ENCODE measurements at regions not wholly inside any gene's neighbourhood (a gene's known extent, or its start where the extent isn't known, plus 50 kb on each side); places are given as distances from the start of the nearest gene placed in this dataset.

GRCh38 chr21:38622081-38622826 is 124.0 kb upstream of the ERG start:
- no peak overlapping the region for H3K27ac ChIP-seq (ENCODE audit: low read depth in 1 of 3, low read length in 2 of 3)
- no peak overlapping the region for H3K4me3 ChIP-seq (ENCODE audit: low read depth in 1 of 3, low read length in 3 of 3)
- FAIRE-seq (no peak), DNase-seq (no peak)
- H3K27me3 ChIP-seq (ENCODE audit: control insufficient read depth in 3 of 3, insufficient read depth in 3 of 3, low read length in 3 of 3): no peaks in the 10 kb centered on the region
- WGBS, 3 donors: 94 to 95% (median 95%) methylated on average over 12 of the region's 12 CpGs
- no peaks in the 10 kb centered on the region for H3K4me1 ChIP-seq (ENCODE audit: control insufficient read depth in 3 of 3, insufficient read depth in 2 of 3, low read depth in 1 of 3, low read length in 2 of 3)
- H3K36me3 ChIP-seq (ENCODE audit: control insufficient read depth in 3 of 3, insufficient read depth in 2 of 3, low read depth in 1 of 3, low read length in 3 of 3): no peaks in the 10 kb centered on the region
- no peaks in the 10 kb centered on the region for H3K9me3 ChIP-seq (ENCODE audit: control insufficient read depth in 2 of 2, insufficient read depth in 1 of 2, low read depth in 1 of 2, low read length in 1 of 2)

DNA sequence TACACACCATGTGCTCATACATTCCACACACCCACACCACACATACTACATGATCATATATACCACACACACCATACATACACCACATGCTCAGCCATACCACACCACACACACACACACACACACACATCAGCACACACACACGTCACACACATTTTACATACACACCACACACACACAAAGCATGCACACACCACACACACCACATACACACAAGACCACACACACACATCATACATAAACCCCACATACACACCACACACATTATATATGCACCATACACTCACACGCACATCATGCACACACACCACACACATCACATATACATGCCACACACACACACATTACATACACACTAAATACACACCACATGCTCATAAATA is 124.5 kb upstream of the ERG start:
- no peaks in the 10 kb centered on the region for H3K27me3 ChIP-seq (ENCODE audit: control insufficient read depth in 3 of 3, insufficient read depth in 3 of 3, low read length in 3 of 3)
- H3K27ac ChIP-seq (ENCODE audit: low read depth in 1 of 3, low read length in 2 of 3): no peak overlapping the region
- H3K36me3 ChIP-seq (ENCODE audit: control insufficient read depth in 3 of 3, insufficient read depth in 2 of 3, low read depth in 1 of 3, low read length in 3 of 3): no peaks in the 10 kb centered on the region
- FAIRE-seq (no peak), DNase-seq (no peak)
- no peaks in the 10 kb centered on the region for H3K9me3 ChIP-seq (ENCODE audit: control insufficient read depth in 2 of 2, insufficient read depth in 1 of 2, low read depth in 1 of 2, low read length in 1 of 2)
- 45 to 50% (median 47%) methylated on average over 2 of the region's 2 CpGs for WGBS, 3 donors
- no peak overlapping the region for H3K4me3 ChIP-seq (ENCODE audit: low read depth in 1 of 3, low read length in 3 of 3)
- H3K4me1 ChIP-seq (ENCODE audit: control insufficient read depth in 3 of 3, insufficient read depth in 2 of 3, low read depth in 1 of 3, low read length in 2 of 3): no peaks in the 10 kb centered on the region

GRCh38 chr21:38623552-38623951 is 125.3 kb upstream of the ERG start:
- FAIRE-seq: no peak
- H3K9me3 ChIP-seq (ENCODE audit: control insufficient read depth in 2 of 2, insufficient read depth in 1 of 2, low read depth in 1 of 2, low read length in 1 of 2): no peaks in the 10 kb centered on the region
- DNase-seq: no peak
- no peak overlapping the region for H3K27ac ChIP-seq (ENCODE audit: low read depth in 1 of 3, low read length in 2 of 3)
- 66 to 75% (median 68%) methylated on average over 4 of the region's 4 CpGs for WGBS, 3 donors
- H3K27me3 ChIP-seq (ENCODE audit: control insufficient read depth in 3 of 3, insufficient read depth in 3 of 3, low read length in 3 of 3): no peaks in the 10 kb centered on the region
- no peak overlapping the region for H3K4me3 ChIP-seq (ENCODE audit: low read depth in 1 of 3, low read length in 3 of 3)
- H3K4me1 ChIP-seq (ENCODE audit: control insufficient read depth in 3 of 3, insufficient read depth in 2 of 3, low read depth in 1 of 3, low read length in 2 of 3): no peaks in the 10 kb centered on the region
- H3K36me3 ChIP-seq (ENCODE audit: control insufficient read depth in 3 of 3, insufficient read depth in 2 of 3, low read depth in 1 of 3, low read length in 3 of 3): no peaks in the 10 kb centered on the region

- DNase-seq (no peak), FAIRE-seq (no peak)
- H3K9me3 ChIP-seq (ENCODE audit: control insufficient read depth in 2 of 2, insufficient read depth in 1 of 2, low read depth in 1 of 2, low read length in 1 of 2): no peaks in the 10 kb centered on the region
- no peaks in the 10 kb centered on the region for H3K36me3 ChIP-seq (ENCODE audit: control insufficient read depth in 3 of 3, insufficient read depth in 2 of 3, low read depth in 1 of 3, low read length in 3 of 3)
- no peaks in the 10 kb centered on the region for H3K27me3 ChIP-seq (ENCODE audit: control insufficient read depth in 3 of 3, insufficient read depth in 3 of 3, low read length in 3 of 3)
- no peak overlapping the region for H3K27ac ChIP-seq (ENCODE audit: low read depth in 1 of 3, low read length in 2 of 3)
- H3K4me3 ChIP-seq (ENCODE audit: low read depth in 1 of 3, low read length in 3 of 3): no peak overlapping the region
- 95 to 100% (median 98%) methylated on average over 1 of the region's 1 CpG for WGBS, 3 donors
- H3K4me1 ChIP-seq (ENCODE audit: control insufficient read depth in 3 of 3, insufficient read depth in 2 of 3, low read depth in 1 of 3, low read length in 2 of 3): no peaks in the 10 kb centered on the region
Observed at GRCh38 chr21:38625000-38625399, 126.7 kb upstream of the ERG start.

DNA sequence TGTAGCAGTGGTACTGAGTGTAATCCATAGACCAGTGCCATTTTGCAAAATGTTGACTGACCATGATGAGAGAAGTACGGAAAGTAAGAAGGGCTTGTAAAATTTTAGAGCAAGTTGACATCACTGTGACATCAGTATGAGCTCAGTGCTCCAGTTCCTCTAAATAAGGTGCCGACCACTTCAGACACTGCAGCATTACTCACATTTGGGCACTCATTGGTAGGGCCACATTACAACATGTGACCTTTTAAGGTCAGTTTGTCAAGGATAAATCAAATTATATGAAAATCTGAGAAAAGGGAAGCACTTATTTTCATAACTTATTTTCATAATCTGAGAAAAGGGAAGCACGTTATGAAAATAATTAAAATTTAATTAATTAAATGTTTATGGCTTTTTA is 128.0 kb upstream of the ERG start:
- H3K27ac ChIP-seq (ENCODE audit: low read depth in 1 of 3, low read length in 2 of 3): no peak overlapping the region
- H3K36me3 ChIP-seq (ENCODE audit: control insufficient read depth in 3 of 3, insufficient read depth in 2 of 3, low read depth in 1 of 3, low read length in 3 of 3): no peaks in the 10 kb centered on the region
- H3K27me3 ChIP-seq (ENCODE audit: control insufficient read depth in 3 of 3, insufficient read depth in 3 of 3, low read length in 3 of 3): no peaks in the 10 kb centered on the region
- WGBS, 3 donors: 91 to 93% (median 92%) methylated on average over 3 of the region's 3 CpGs
- no peak overlapping the region for H3K4me3 ChIP-seq (ENCODE audit: low read depth in 1 of 3, low read length in 3 of 3)
- no peak for DNase-seq
- H3K4me1 ChIP-seq (ENCODE audit: control insufficient read depth in 3 of 3, insufficient read depth in 2 of 3, low read depth in 1 of 3, low read length in 2 of 3): no peaks in the 10 kb centered on the region
- peaks cover 0 to 3% of the 10 kb centered on the region in 2 donors for H3K9me3 ChIP-seq (ENCODE audit: control insufficient read depth in 2 of 2, insufficient read depth in 1 of 2, low read depth in 1 of 2, low read length in 1 of 2)
- no peak for FAIRE-seq

DNA sequence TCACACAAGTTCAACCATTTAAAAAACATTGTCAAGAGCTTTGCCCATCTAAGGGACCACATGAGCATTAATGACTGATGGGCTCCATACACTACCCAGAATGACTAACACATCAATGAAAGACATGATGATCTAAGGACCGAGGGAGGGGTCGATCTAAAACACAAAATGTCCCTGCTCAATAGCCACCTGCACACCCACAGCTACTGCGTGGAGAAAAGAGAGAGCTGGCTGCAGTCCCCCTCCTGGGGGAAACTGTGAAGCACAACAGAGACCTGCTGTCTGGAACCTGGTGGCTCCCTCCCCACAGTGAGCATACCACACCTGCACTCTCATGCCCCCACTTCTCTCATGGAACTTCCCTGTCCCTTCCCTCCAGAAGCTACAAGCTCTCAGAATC is 130.1 kb upstream of the ERG start:
- Histone ChIP-seq H3K4me1 (ENCODE audit: control insufficient read depth in 3 of 3, insufficient read depth in 2 of 3, low read depth in 1 of 3, low read length in 2 of 3) (no peaks in the 10 kb centered on the region), H3K9me3 (ENCODE audit: control insufficient read depth in 2 of 2, insufficient read depth in 1 of 2, low read depth in 1 of 2, low read length in 1 of 2) (peaks cover 0 to 3% of the 10 kb centered on the region in 2 donors), H3K27ac (ENCODE audit: low read depth in 1 of 3, low read length in 2 of 3) (no peak overlapping the region), H3K27me3 (ENCODE audit: control insufficient read depth in 3 of 3, insufficient read depth in 3 of 3, low read length in 3 of 3) (no peaks in the 10 kb centered on the region), H3K36me3 (ENCODE audit: control insufficient read depth in 3 of 3, insufficient read depth in 2 of 3, low read depth in 1 of 3, low read length in 3 of 3) (no peaks in the 10 kb centered on the region), H3K4me3 (ENCODE audit: low read depth in 1 of 3, low read length in 3 of 3) (no peak overlapping the region)
- FAIRE-seq (no peak), DNase-seq (no peak)
- WGBS, 3 donors: 72 to 87% (median 77%) methylated on average over 3 of the region's 3 CpGs

GRCh38 chr21:38631206-38631605 is 132.9 kb upstream of the ERG start:
- no peaks in the 10 kb centered on the region for H3K4me1 ChIP-seq (ENCODE audit: control insufficient read depth in 3 of 3, insufficient read depth in 2 of 3, low read depth in 1 of 3, low read length in 2 of 3)
- H3K9me3 ChIP-seq (ENCODE audit: control insufficient read depth in 2 of 2, insufficient read depth in 1 of 2, low read depth in 1 of 2, low read length in 1 of 2): peaks cover 0 to 3% of the 10 kb centered on the region in 2 donors
- no peak for DNase-seq
- H3K36me3 ChIP-seq (ENCODE audit: control insufficient read depth in 3 of 3, insufficient read depth in 2 of 3, low read depth in 1 of 3, low read length in 3 of 3): no peaks in the 10 kb centered on the region
- no peak overlapping the region for H3K4me3 ChIP-seq (ENCODE audit: low read depth in 1 of 3, low read length in 3 of 3)
- H3K27me3 ChIP-seq (ENCODE audit: control insufficient read depth in 3 of 3, insufficient read depth in 3 of 3, low read length in 3 of 3): no peaks in the 10 kb centered on the region
- no peak for FAIRE-seq
- 71 to 86% (median 81%) methylated on average over 6 of the region's 6 CpGs for WGBS, 3 donors
- H3K27ac ChIP-seq (ENCODE audit: low read depth in 1 of 3, low read length in 2 of 3): no peak overlapping the region

DNA sequence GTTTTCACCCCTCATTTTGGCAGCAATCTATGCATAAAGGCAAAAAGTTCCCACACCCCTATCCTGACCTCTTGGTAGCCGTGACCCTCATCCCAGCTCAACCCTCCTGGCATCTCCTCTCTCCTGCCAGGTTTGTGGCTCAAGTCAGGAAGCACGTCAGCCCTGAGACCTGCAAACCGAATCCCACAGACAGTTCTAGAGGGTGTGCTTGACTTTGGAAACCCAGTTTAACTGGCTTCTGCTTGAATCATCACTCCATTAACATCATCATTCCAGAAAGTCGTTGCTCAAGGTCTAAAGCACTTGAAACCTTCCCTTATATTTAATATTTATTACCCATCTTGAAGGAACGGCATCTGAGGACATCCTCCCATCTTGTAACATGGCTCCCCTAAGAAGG is 133.4 kb upstream of the ERG start:
- no peak for FAIRE-seq
- H3K4me3 ChIP-seq (ENCODE audit: low read depth in 1 of 3, low read length in 3 of 3): no peak overlapping the region
- no peaks in the 10 kb centered on the region for H3K27me3 ChIP-seq (ENCODE audit: control insufficient read depth in 3 of 3, insufficient read depth in 3 of 3, low read length in 3 of 3)
- 74 to 84% (median 79%) methylated on average over 5 of the region's 5 CpGs for WGBS, 3 donors
- H3K9me3 ChIP-seq (ENCODE audit: control insufficient read depth in 2 of 2, insufficient read depth in 1 of 2, low read depth in 1 of 2, low read length in 1 of 2): peaks cover 0 to 3% of the 10 kb centered on the region in 2 donors
- no peak for DNase-seq
- H3K27ac ChIP-seq (ENCODE audit: low read depth in 1 of 3, low read length in 2 of 3): no peak overlapping the region
- H3K36me3 ChIP-seq (ENCODE audit: control insufficient read depth in 3 of 3, insufficient read depth in 2 of 3, low read depth in 1 of 3, low read length in 3 of 3): no peaks in the 10 kb centered on the region
- no peaks in the 10 kb centered on the region for H3K4me1 ChIP-seq (ENCODE audit: control insufficient read depth in 3 of 3, insufficient read depth in 2 of 3, low read depth in 1 of 3, low read length in 2 of 3)

- H3K4me3 ChIP-seq (ENCODE audit: low read depth in 1 of 3, low read length in 3 of 3): no peak overlapping the region
- no peak for DNase-seq
- no peak overlapping the region for H3K27ac ChIP-seq (ENCODE audit: low read depth in 1 of 3, low read length in 2 of 3)
- H3K9me3 ChIP-seq (ENCODE audit: control insufficient read depth in 2 of 2, insufficient read depth in 1 of 2, low read depth in 1 of 2, low read length in 1 of 2): peaks cover 0 to 4% of the 10 kb centered on the region in 2 donors
- no peak for FAIRE-seq
- H3K4me1 ChIP-seq (ENCODE audit: control insufficient read depth in 3 of 3, insufficient read depth in 2 of 3, low read depth in 1 of 3, low read length in 2 of 3): no peaks in the 10 kb centered on the region
- H3K27me3 ChIP-seq (ENCODE audit: control insufficient read depth in 3 of 3, insufficient read depth in 3 of 3, low read length in 3 of 3): no peaks in the 10 kb centered on the region
- no peaks in the 10 kb centered on the region for H3K36me3 ChIP-seq (ENCODE audit: control insufficient read depth in 3 of 3, insufficient read depth in 2 of 3, low read depth in 1 of 3, low read length in 3 of 3)
- WGBS, 3 donors: 74 to 80% (median 79%) methylated on average over 3 of the region's 3 CpGs
Observed at GRCh38 chr21:38637161-38637560, 138.9 kb upstream of the ERG start.

Data from small intestine (tissue), 7 donors.